Adrenal gland (tissue), 9 donors: ENCODE measurements at regions not wholly inside any gene's neighbourhood (a gene's known extent, or its start where the extent isn't known, plus 50 kb on each side); places are given as distances from the start of the nearest gene placed in this dataset.

Source experiments
- DNase-seq, 7 donors: peaks; one replicate each; pipeline ENCODE4 v3.0.0-alpha.2; 2019 to 2020
- H3K27ac ChIP-seq, 5 donors: fragments of 200-600 bp; sonication (generic) in 4 of 5; 1 replicate in 3 of 5; 2 replicates in 2 of 5; pipeline versions ENCODE4 v1.5.1 to v1.8.0; 2016 to 2020; ENCODE audit warnings: mild to moderate bottlenecking in 1 of 5
- H3K27me3 ChIP-seq: fragments of 200-600 bp; 2 replicates; pipeline ENCODE4 v1.8.0; 2021
- H3K36me3 ChIP-seq, 2 donors: fragments of 200-600 bp; replicated peaks in 1 of 2; 1 replicate in 1 of 2; 2 replicates in 1 of 2; pipeline versions ENCODE4 v1.5.1 to v1.8.0; 2018 to 2022
- H3K4me1 ChIP-seq, 2 donors: fragments of 200-600 bp; replicated peaks in 1 of 2; 1 replicate in 1 of 2; 2 replicates in 1 of 2; pipeline versions ENCODE4 v1.5.1 to v1.8.0; 2018 to 2021
- H3K4me3 ChIP-seq, 4 donors: fragments of 200-600 bp; sonication (generic) in 3 of 4; one replicate each; pipeline ENCODE4 v1.5.1; 2016 to 2018
- H3K9me3 ChIP-seq, 3 donors: fragments of 200-600 bp; sonication (generic) in 1 of 3; replicated peaks in 1 of 3; 1 replicate in 2 of 3; 2 replicates in 1 of 3; pipeline versions ENCODE4 v1.5.1 to v1.8.0; 2016 to 2021
- POLR2A ChIP-seq, 2 donors: fragments of 450-650 bp; IDR thresholded peaks; one replicate each; pipeline ENCODE4 v1.6.1; 2017; ENCODE audit warnings: antibody characterized with exemption in 2 of 2, mild to moderate bottlenecking in 2 of 2, moderate library complexity in 1 of 2
- WGBS, 4 donors: extraction: QIAGEN DNeasy Blood & Tissue Kit in 2 of 4; methylation state at CpG; one replicate each; pipeline versions ENCODE4 v1.1.5 to v1.1.7; 2013 to 2017; 5-methylcytosine and 5-hydroxymethylcytosine counted together
- intact Hi-C, 2 donors: fragments of 100-400 bp; cut with DNase I; formaldehyde crosslinking; loops; one replicate each; pipeline versions ENCODE4 v1.14.1 to v1.15.0; 2022 to 2023
- TF ChIP-seq, protein P1 (sequence below), 6 experiments: fragments of 450-650 bp in 4 of 6; fragments of 200-600 bp in 2 of 6; sonication (generic) in 1 of 6; IDR thresholded peaks; 1 replicate in 5 of 6; 2 replicates in 1 of 6; pipeline versions ENCODE4 v1.5.1 to v1.8.0; 2016 to 2021; ENCODE audit warnings: antibody characterized with exemption in 6 of 6, mild to moderate bottlenecking in 2 of 6, moderate library complexity in 1 of 6
- donor health status: healthy with polysubstance abuse.
- donor health status: Bipolar disorder and iron deficiency.
- donor health status: DM: yes; HTN: yes; CAD: no.
- donor health status: DM: no; HTN: no; CAD: no.
- donor health status: DM: no; HTN: no; CAD: no.

DNA sequence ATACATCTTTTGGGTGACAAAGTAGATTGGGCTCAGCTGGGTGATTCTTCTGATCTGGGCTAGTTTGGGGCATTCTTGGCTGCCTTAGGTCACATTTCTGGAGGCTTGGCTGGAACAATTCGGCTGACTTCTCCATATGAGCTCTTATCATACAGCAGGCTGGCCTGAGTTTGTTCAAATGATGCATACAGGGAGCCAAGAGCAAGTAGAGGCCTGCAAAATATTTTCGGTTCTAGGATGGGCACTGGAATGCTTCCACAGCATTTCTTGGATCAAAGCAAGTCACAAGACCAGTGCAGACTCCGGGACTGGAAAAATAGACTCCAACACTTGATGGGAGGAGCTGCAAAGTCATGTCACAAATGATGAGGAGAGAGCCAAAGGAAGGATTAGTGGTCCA lies 98.4 kb downstream of the SCG2 start:
- intact Hi-C loops: no loop called here
- Histone ChIP-seq H3K4me1 (no peaks in the 10 kb centered on the region), H3K36me3 (no peaks in the 10 kb centered on the region), H3K4me3 (no peak overlapping the region), H3K9me3 (no peaks in the 10 kb centered on the region), H3K27ac (no peak overlapping the region), H3K27me3 (no peaks in the 10 kb centered on the region)
- WGBS, 4 donors: 59 to 79% (median 72%) methylated on average over 3 of the region's 3 CpGs
- TF ChIP-seq, protein P1, sequence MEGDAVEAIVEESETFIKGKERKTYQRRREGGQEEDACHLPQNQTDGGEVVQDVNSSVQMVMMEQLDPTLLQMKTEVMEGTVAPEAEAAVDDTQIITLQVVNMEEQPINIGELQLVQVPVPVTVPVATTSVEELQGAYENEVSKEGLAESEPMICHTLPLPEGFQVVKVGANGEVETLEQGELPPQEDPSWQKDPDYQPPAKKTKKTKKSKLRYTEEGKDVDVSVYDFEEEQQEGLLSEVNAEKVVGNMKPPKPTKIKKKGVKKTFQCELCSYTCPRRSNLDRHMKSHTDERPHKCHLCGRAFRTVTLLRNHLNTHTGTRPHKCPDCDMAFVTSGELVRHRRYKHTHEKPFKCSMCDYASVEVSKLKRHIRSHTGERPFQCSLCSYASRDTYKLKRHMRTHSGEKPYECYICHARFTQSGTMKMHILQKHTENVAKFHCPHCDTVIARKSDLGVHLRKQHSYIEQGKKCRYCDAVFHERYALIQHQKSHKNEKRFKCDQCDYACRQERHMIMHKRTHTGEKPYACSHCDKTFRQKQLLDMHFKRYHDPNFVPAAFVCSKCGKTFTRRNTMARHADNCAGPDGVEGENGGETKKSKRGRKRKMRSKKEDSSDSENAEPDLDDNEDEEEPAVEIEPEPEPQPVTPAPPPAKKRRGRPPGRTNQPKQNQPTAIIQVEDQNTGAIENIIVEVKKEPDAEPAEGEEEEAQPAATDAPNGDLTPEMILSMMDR (IDR thresholded peaks at IDR 0.05): no peak
- no peak for TF ChIP-seq POLR2A (IDR thresholded peaks at IDR 0.05)
- no peak for DNase-seq

- Histone ChIP-seq H3K27me3 (no peaks in the 10 kb centered on the region), H3K36me3 (no peaks in the 10 kb centered on the region), H3K4me1 (no peaks in the 10 kb centered on the region), H3K27ac (no peak overlapping the region), H3K9me3 (no peaks in the 10 kb centered on the region), H3K4me3 (no peak overlapping the region)
- DNase-seq: no peak
- intact Hi-C loops: no loop called here
- 59 to 68% (median 63%) methylated on average over 3 of the region's 3 CpGs for WGBS, 4 donors
- TF ChIP-seq POLR2A (IDR thresholded peaks at IDR 0.05): no peak
- TF ChIP-seq, protein P1 (IDR thresholded peaks at IDR 0.05): no peak
Measured at GRCh38 chr2:223508372-223508771, 93.8 kb downstream of the SCG2 start.

- DNase-seq: no peak
- no peaks in the 10 kb centered on the region for H3K9me3 ChIP-seq
- intact Hi-C loops: no loop called here
- WGBS, 4 donors: 53 to 71% (median 62%) methylated on average over 4 of the region's 4 CpGs
- no peak overlapping the region for H3K27ac ChIP-seq
- H3K36me3 ChIP-seq: no peaks in the 10 kb centered on the region
- no peaks in the 10 kb centered on the region for H3K27me3 ChIP-seq
- no peaks in the 10 kb centered on the region for H3K4me1 ChIP-seq
- TF ChIP-seq, protein P1 (IDR thresholded peaks at IDR 0.05): no peak
- H3K4me3 ChIP-seq: no peak overlapping the region
Measured at GRCh38 chr2:223510713-223511112, 91.4 kb downstream of the SCG2 start.

- no peak overlapping the region for H3K27ac ChIP-seq
- no peak overlapping the region for H3K4me3 ChIP-seq
- H3K4me1 ChIP-seq: no peaks in the 10 kb centered on the region
- WGBS, 4 donors: 60 to 62% (median 61%) methylated on average over 4 of the region's 4 CpGs
- H3K9me3 ChIP-seq: no peaks in the 10 kb centered on the region
- TF ChIP-seq POLR2A (IDR thresholded peaks at IDR 0.05): no peak
- TF ChIP-seq, protein P1 (IDR thresholded peaks at IDR 0.05): no peak
- DNase-seq: no peak
- no peaks in the 10 kb centered on the region for H3K27me3 ChIP-seq
- no peaks in the 10 kb centered on the region for H3K36me3 ChIP-seq
- intact Hi-C loops: no loop called here
Measured at GRCh38 chr2:223511168-223511567, 91.0 kb downstream of the SCG2 start.
